Hematopoietic multipotent progenitor cell treated with erythropoietin and hydrocortisone succinate and interleukin-3 and kit ligand, for 4 days (in vitro differentiated cells): ENCODE measurements at regions not wholly inside any gene's neighbourhood (a gene's known extent, or its start where the extent isn't known, plus 50 kb on each side); places are given as distances from the start of the nearest gene placed in this dataset.

Experiments used
- DNase-seq: peaks from one replicate; pipeline ENCODE4 v3.0.0-alpha.2; 2015

GRCh38 chr11:112543390-112543789 is 282.7 kb upstream of the PLET1 start:
- DNase-seq = no peak

- no peak for DNase-seq
Measured at GRCh38 chr11:112548641-112549040, 288.0 kb upstream of the PLET1 start.

- DNase-seq = no peak
Measured at GRCh38 chr11:112553205-112553731, 292.6 kb upstream of the PLET1 start.

- no peak for DNase-seq
Measured at GRCh38 chr11:112554586-112554985, 293.9 kb upstream of the PLET1 start.

- peak; percentile 75 for DNase-seq
Measured at GRCh38 chr11:112555491-112556364, 295.1 kb upstream of the PLET1 start.

- DNase-seq = no peak
Measured at GRCh38 chr11:112558691-112559090, 298.0 kb upstream of the PLET1 start.

- no peak for DNase-seq
Measured at GRCh38 chr11:112563808-112564207, 303.1 kb upstream of the PLET1 start.

- DNase-seq = no peak
Measured at GRCh38 chr11:112564228-112564955, 303.7 kb upstream of the PLET1 start.

- DNase-seq = no peak
Measured at GRCh38 chr11:112565551-112565950, 304.9 kb upstream of the PLET1 start.

- DNase-seq = no peak
Measured at GRCh38 chr11:112566124-112566523, 305.5 kb upstream of the PLET1 start.

GRCh38 chr11:112570333-112570732 is 309.7 kb upstream of the PLET1 start:
- DNase-seq = no peak

GRCh38 chr11:112579282-112579681 is 318.6 kb upstream of the PLET1 start:
- no peak for DNase-seq

GRCh38 chr11:112580864-112581263 is 320.2 kb upstream of the PLET1 start:
- no peak for DNase-seq

GRCh38 chr11:112581747-112582146 is 321.1 kb upstream of the PLET1 start:
- no peak for DNase-seq

GRCh38 chr11:112582366-112582765 is 321.7 kb upstream of the PLET1 start:
- DNase-seq = no peak

GRCh38 chr11:112583261-112583893 is 322.7 kb upstream of the PLET1 start:
- no peak for DNase-seq

GRCh38 chr11:112584672-112585071 is 324.0 kb upstream of the PLET1 start:
- peak; percentile 27 for DNase-seq

GRCh38 chr11:112587664-112588063 is 327.0 kb upstream of the PLET1 start:
- no peak for DNase-seq

GRCh38 chr11:112588252-112588694 is 327.6 kb upstream of the PLET1 start:
- peak; percentile 87 for DNase-seq

- no peak for DNase-seq
Measured at GRCh38 chr11:112589155-112589554, 328.5 kb upstream of the PLET1 start.

GRCh38 chr11:112590764-112591163 is 330.1 kb upstream of the PLET1 start:
- DNase-seq = no peak

GRCh38 chr11:112593440-112593839 is 332.8 kb upstream of the PLET1 start:
- no peak for DNase-seq

GRCh38 chr11:112596324-112596723 is 335.7 kb upstream of the PLET1 start:
- DNase-seq = no peak
